PFSK-1 (cell line): ENCODE measurements at regions not wholly inside any gene's neighbourhood (a gene's known extent, or its start where the extent isn't known, plus 50 kb on each side); places are given as distances from the start of the nearest gene placed in this dataset.

Source experiments
- FOXP2 ChIP-seq: optimal IDR thresholded peaks from 2 replicates; pipeline ENCODE3; 2011; ENCODE audit warnings: borderline replicate concordance, control low read depth, inconsistent platforms; ENCODE audit not compliant: insufficient read depth; ENCODE audit errors: extremely low read length, extremely low read depth
- POLR2AphosphoS5 ChIP-seq: IDR thresholded peaks from 2 replicates; pipeline ENCODE4 v1.6.1; 2012; ENCODE audit warnings: low read depth, mild to moderate bottlenecking, control low read depth, low read length, moderate library complexity
- SIN3A ChIP-seq: IDR thresholded peaks from 2 replicates; pipeline ENCODE4 v1.6.1; 2012; ENCODE audit warnings: mild to moderate bottlenecking, low read length, moderate library complexity, borderline replicate concordance; ENCODE audit not compliant: insufficient read depth
- TAF1 ChIP-seq: IDR thresholded peaks from 2 replicates; pipeline ENCODE4 v1.6.1; 2012; ENCODE audit warnings: low read length, control low read depth, borderline replicate concordance; ENCODE audit not compliant: insufficient read depth

DNA sequence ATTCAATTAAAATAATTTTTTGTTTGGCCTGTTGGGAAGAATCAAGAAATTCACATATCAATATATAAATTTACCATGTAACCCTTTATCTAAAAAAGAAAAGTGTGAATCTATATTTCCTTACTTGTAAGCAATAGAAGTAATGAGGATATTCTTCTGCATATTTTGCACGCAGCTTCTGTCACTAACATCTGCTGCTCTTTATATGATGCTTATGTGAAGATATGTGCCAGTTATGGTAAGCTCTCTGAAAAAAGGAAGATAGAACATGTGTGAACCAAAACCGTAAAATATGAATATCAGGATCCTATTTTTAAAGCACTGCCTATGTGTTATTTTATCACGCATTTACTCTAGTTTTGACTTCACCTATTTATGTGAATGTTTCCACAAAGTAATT lies 96.4 kb upstream of the ATP11B start:
- no peak for TF ChIP-seq POLR2AphosphoS5
- no peak for TF ChIP-seq TAF1
- TF ChIP-seq FOXP2, result no peak
- TF ChIP-seq SIN3A, result no peak
